ENCODE measurements at regions not wholly inside any gene's neighbourhood (a gene's known extent, or its start where the extent isn't known, plus 50 kb on each side); places are given as distances from the start of the nearest gene placed in this dataset.
"Not testable (repeated sequence)": the region's sequence is repeated elsewhere in the genome, so short reads cannot be mapped to it uniquely, and the experiment has no call there.

DNA sequence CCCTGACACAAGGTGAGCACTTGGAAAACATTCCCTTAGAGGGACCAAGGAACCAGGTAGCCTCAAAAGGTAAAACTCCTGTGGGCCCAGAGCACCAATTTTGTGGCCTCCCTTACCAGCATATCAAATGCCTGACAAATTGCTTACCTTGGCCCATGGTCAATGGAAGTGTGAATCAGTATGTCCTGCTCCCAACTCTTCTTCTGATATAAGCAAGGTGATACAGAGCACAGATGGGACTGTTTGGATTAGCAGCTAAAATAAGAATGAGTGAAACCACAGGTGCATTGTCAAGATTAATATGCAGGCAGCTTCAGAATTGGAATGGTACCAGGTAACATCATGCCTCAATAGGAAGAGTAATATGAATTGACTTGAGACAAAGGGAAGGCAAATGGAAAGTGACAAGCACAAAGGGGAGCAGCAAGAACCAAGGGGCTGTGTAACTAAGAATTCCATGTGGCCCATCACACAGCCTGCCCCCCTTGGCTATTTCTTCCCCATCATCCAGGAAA lies 156.8 kb upstream of the KCND3 start:
- H3K4me3 ChIP-seq (ENCODE audit: control extremely low read depth in 1 of 5, extremely low read depth in 1 of 5, insufficient read depth in 1 of 5, low read depth in 2 of 5, low read length in 4 of 5): no peak overlapping the region
- intact Hi-C loops (cut with micrococcal nuclease): no loop called here
- Mint-ChIP-seq H3K9me3 (ENCODE audit: insufficient read depth) (peaks cover 7% of the 10 kb centered on the region), H3K27ac (no peak overlapping the region), H3K4me3 (no peak overlapping the region), H3K4me1 (no peaks in the 10 kb centered on the region), H3K27me3 (peaks cover 38% of the 10 kb centered on the region)
- CTCF ChIA-PET: no interaction called here
- no peak overlapping the region for H3K4me2 ChIP-seq (replicated peaks; ENCODE audit: low read depth, low read length, poor library complexity, severe bottlenecking)
- H3K9ac ChIP-seq (ENCODE audit: low read length): no peak overlapping the region
- no peaks in the 10 kb centered on the region for H3K4me1 ChIP-seq (ENCODE audit: control insufficient read depth in 2 of 2, insufficient read depth in 2 of 2, low read length in 2 of 2)
- no peak for TF ChIP-seq EZH2 (IDR thresholded peaks at IDR 0.05; ENCODE audit: borderline replicate concordance, insufficient read depth, low read depth, low read length, poor library complexity, severe bottlenecking)
- TF ChIP-seq, protein P1, sequence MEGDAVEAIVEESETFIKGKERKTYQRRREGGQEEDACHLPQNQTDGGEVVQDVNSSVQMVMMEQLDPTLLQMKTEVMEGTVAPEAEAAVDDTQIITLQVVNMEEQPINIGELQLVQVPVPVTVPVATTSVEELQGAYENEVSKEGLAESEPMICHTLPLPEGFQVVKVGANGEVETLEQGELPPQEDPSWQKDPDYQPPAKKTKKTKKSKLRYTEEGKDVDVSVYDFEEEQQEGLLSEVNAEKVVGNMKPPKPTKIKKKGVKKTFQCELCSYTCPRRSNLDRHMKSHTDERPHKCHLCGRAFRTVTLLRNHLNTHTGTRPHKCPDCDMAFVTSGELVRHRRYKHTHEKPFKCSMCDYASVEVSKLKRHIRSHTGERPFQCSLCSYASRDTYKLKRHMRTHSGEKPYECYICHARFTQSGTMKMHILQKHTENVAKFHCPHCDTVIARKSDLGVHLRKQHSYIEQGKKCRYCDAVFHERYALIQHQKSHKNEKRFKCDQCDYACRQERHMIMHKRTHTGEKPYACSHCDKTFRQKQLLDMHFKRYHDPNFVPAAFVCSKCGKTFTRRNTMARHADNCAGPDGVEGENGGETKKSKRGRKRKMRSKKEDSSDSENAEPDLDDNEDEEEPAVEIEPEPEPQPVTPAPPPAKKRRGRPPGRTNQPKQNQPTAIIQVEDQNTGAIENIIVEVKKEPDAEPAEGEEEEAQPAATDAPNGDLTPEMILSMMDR (IDR thresholded peaks at IDR 0.05): no peak
- DNase-seq (no peak), ATAC-seq (ENCODE audit: low read depth) (no peak)
- peaks cover 0 to 5% (median 0%) of the 10 kb centered on the region in 4 experiments for H3K27me3 ChIP-seq (replicated peaks in 1 of 4; ENCODE audit: control extremely low read depth in 1 of 4, control insufficient read depth in 3 of 4, insufficient read depth in 4 of 4, low read length in 3 of 4)
- no peaks in the 10 kb centered on the region for H3K9me3 ChIP-seq (ENCODE audit: control extremely low read depth in 1 of 3, control insufficient read depth in 2 of 3, insufficient read depth in 1 of 3, low read length in 2 of 3)
- no peaks in the 10 kb centered on the region for H4K20me1 ChIP-seq (ENCODE audit: control insufficient read depth, insufficient read depth, low read length, poor library complexity, severe bottlenecking)
- POLR2A ChIA-PET: no interaction called here
- no peak overlapping the region for H2AFZ ChIP-seq (ENCODE audit: insufficient read depth, low read depth, low read length, poor library complexity, severe bottlenecking)
- H3K79me2 ChIP-seq (ENCODE audit: control insufficient read depth, insufficient read depth, low read length): no peaks in the 10 kb centered on the region
- no peaks in the 10 kb centered on the region for H3K36me3 ChIP-seq (replicated peaks in 1 of 2; ENCODE audit: control extremely low read depth in 1 of 2, control insufficient read depth in 1 of 2, extremely low read depth in 1 of 2, insufficient read depth in 2 of 2, low read length in 1 of 2)
- no peak overlapping the region for H3K27ac ChIP-seq (ENCODE audit: low read length in 2 of 2)

DNA sequence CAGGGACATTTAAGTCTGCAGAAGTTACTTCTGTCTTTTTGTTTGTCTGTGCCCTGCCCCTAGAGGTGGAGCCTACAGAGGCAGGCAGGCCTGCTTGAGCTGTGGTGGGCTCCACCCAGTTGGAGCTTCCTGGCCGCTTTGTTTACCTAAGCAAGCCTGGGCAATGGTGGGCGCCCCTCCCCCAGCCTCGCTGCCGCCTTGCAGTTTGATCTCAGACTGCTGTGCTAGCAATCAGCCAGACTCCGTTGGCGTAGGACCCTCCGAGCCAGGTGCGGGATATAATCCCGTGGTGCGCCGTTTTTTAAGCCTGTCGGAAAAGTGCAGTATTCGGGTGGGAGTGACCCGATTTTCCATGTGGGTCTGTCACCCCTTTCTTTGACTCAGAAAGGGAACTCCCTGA lies 170.7 kb upstream of the KCND3 start:
- CTCF ChIA-PET; H3K27ac ChIP-seq (ENCODE audit: low read length in 2 of 2); H3K27ac Mint-ChIP-seq; H2AFZ ChIP-seq (ENCODE audit: insufficient read depth, low read depth, low read length, poor library complexity, severe bottlenecking); H4K20me1 ChIP-seq (ENCODE audit: control insufficient read depth, insufficient read depth, low read length, poor library complexity, severe bottlenecking); H3K79me2 ChIP-seq (ENCODE audit: control insufficient read depth, insufficient read depth, low read length); ATAC-seq (ENCODE audit: low read depth); H3K9me3 ChIP-seq (ENCODE audit: control extremely low read depth in 1 of 3, control insufficient read depth in 2 of 3, insufficient read depth in 1 of 3, low read length in 2 of 3); H3K9ac ChIP-seq (ENCODE audit: low read length); H3K4me3 Mint-ChIP-seq; H3K9me3 Mint-ChIP-seq (ENCODE audit: insufficient read depth); H3K4me1 ChIP-seq (ENCODE audit: control insufficient read depth in 2 of 2, insufficient read depth in 2 of 2, low read length in 2 of 2); H3K36me3 ChIP-seq (replicated peaks in 1 of 2; ENCODE audit: control extremely low read depth in 1 of 2, control insufficient read depth in 1 of 2, extremely low read depth in 1 of 2, insufficient read depth in 2 of 2, low read length in 1 of 2); intact Hi-C loops (cut with micrococcal nuclease); DNase-seq; H3K27me3 Mint-ChIP-seq; H3K4me1 Mint-ChIP-seq; H3K4me2 ChIP-seq (replicated peaks; ENCODE audit: low read depth, low read length, poor library complexity, severe bottlenecking); H3K4me3 ChIP-seq (ENCODE audit: control extremely low read depth in 1 of 5, extremely low read depth in 1 of 5, insufficient read depth in 1 of 5, low read depth in 2 of 5, low read length in 4 of 5); POLR2A ChIA-PET; H3K27me3 ChIP-seq (replicated peaks in 1 of 4; ENCODE audit: control extremely low read depth in 1 of 4, control insufficient read depth in 3 of 4, insufficient read depth in 4 of 4, low read length in 3 of 4): not testable (repeated sequence)
- WGBS (ENCODE audit: insufficient coverage): no CpG with 5 or more reads among the region's 14 CpGs
